ACHN (cell line): ENCODE measurements at regions not wholly inside any gene's neighbourhood (a gene's known extent, or its start where the extent isn't known, plus 50 kb on each side); places are given as distances from the start of the nearest gene placed in this dataset.
"Not testable (repeated sequence)": the region's sequence is repeated elsewhere in the genome, so short reads cannot be mapped to it uniquely, and the experiment has no call there.

Experiments
- DNase-seq: peaks from one replicate; pipeline ENCODE4 v3.0.0-alpha.2; 2015
- in situ Hi-C: cut with HindIII; loops from 2 replicates; pipeline ENCODE4 v1.10.0; 2017; ENCODE audit warnings: low sequenced_read_pairs, low pct_ligation_motif_present, low pct_unique_long_range_greater_than_20kb

DNA sequence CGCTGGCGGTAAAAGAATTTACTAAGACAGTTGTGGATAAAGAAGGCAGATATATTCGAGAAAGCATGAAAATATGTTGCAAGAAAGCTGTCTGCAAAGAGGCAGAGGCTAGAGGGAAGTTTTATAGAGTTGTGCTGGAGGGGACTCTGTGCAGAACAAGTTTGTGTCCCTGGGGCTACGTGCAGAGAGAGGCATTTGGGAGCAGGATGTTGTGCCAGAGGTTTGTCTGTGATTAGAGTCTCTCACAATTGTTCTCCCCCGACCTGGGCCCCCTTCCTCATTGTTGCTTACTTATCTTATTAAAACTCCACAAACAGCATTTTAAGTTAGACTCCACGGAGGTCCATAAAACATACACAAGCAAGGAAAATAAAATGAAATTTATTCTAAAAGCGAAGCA, 831.3 kb downstream of the NLGN4X start:
- DNase-seq: no peak
- in situ Hi-C loops: no loop called here

DNA sequence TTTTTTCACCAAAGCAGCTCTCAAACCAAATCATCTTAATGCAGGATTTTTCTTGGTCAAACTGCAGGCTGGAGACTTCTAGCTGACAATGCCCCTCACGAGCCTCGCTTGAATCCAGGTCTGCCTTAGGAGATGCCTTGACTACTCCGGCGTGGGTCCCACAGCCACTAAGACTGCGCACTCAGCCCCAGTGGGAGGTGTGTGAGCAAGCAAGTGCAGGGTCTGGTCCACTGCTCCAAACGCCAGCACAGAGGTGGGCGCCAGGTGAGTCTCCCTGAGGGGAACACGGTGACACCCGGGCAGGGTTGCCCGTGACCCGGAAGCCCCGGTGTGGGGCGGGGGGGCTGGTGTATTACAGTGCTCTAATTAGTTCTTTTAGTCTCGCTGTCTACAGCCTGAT, 838.3 kb downstream of the NLGN4X start:
- no peak for DNase-seq
- in situ Hi-C loops: no loop called here

DNA sequence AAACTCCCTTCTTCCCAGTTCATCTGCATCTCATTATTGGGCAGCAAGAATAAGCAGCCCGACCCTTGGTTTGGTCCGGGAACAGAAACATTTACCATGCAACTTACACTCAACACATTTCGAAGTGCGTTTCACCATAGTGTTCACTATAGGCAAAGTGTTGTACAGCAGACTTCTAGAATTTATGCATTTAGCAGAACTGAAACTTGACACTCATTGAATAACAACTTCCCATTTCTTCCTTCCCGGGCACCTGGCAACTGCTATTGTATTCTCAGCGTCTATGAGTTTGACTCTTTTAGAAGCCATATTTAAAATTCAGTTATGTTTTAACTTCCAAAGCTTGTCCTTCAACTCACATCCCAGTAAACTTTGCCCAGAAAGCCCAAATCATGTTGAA, 840.6 kb downstream of the NLGN4X start:
- no peak for DNase-seq
- in situ Hi-C loops: no loop called here

DNA sequence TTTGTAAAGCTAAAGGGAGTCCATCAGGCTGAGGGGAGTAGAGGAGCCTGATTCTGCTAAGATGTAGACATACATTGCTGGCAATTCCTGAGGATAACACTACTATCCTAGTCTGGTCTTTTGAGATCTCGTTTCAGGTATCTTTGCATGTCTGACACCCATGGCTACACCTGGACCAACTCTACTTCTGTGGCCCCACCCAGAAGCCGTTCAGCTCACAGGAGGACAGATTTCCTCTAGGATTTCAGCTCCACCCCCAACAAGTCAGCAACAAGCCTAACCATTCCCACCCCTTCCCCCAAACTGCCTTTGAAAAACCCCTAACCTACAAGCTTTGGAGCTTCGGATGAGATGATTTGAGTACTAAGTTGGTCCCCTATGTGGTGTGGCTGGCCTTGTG, 848.2 kb downstream of the NLGN4X start:
- in situ Hi-C loops: no loop called here
- DNase-seq: no peak

DNA sequence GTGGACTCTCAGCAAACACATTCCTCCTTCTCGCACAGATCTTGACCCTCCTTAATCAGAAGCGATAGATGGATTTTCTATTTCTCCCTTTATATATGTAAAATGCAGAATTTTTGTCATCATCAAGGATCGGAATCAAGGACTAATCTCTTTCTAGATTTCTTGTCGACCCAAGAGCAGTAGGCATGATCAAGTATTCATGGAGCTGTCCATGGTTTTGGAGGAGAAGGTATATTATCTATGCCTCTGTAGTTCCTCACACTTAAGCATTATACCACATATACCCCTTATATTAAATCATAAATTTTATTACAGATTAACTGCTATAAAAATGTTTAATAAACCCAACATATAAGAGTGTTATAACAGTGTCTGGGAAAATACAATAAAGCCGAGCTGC, 886.8 kb downstream of the NLGN4X start:
- in situ Hi-C loops: no loop called here
- no peak for DNase-seq

DNA sequence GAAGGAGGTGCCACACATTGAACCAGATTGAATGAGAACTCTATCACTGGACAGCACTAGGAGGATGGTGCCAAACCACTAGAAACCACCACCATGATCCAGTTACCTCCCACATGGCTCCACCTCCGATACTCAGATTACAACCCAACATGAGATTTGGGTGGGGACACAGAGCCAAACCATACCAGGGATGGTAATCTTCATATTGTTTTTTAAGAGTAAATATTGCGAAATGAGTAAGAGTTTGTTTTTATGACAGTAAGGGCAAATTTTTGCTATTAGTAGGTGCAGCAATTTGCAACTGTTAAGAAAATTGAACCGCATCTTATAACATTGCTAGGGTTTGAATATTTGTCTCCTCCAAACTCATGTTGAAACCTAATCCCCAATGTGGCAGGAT, 891.5 kb downstream of the NLGN4X start:
- in situ Hi-C loops: no loop called here
- DNase-seq: no peak

DNA sequence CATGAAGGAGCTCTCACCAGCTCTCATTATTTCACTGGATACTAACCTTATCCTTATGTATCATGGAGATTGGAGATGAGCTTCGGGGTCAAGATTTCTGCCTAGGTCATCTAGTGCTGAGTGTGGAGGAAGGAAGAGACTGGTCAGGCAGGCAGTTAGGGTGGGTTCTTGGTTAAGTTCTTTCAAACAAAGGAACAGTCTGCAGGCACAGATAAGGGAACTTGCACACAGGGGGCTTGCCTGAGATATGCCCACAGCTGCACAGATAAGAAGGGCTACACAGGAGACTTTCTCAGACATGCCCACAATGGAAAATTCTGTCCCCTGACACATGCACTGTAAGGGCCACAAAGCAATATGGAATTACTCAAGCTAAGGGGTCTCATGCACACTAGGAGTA, 904.1 kb downstream of the NLGN4X start:
- in situ Hi-C loops: no loop called here

DNA sequence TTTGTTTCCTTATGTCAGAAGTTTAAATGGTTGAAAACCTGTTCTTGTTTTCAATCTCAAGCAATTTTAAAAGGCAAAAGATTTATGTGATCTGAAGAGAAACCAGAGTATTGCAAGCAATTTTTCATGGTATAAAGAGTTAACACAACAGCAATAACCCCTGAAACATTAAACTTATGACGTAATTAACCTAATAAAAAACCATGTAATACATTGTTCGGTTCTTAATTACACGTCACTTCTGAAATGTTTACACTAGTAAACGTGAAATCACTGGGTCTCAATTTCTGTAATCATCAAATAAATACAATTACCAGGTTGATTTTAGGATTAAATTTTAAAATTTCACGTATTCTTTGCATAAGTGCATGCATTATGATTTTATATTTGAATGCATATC, 914.5 kb downstream of the NLGN4X start:
- in situ Hi-C loops: no loop called here
- DNase-seq: no peak

More for the DNA sequence above, 904.1 kb downstream of the NLGN4X start:
- DNase-seq: no peak

DNA sequence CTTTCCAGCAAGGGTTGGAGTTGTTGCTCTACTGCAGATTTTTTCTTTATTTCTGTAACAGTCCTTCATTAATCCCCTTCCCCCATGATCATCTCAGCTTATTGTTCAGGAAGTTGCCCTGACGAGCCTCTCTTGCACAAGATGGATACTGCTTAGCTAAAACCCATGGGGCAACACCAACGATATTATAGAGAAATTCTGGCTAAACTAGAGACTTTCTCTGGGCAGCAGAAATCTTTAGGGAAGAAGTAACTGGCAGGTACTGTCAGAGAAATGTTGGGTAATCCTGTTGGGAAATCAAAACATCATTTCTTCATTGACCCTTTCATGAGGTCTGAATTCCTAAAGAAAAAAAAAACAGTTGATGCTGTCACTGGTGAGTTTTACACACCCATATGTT, 921.3 kb downstream of the NLGN4X start:
- in situ Hi-C loops: no loop called here
- DNase-seq: no peak

DNA sequence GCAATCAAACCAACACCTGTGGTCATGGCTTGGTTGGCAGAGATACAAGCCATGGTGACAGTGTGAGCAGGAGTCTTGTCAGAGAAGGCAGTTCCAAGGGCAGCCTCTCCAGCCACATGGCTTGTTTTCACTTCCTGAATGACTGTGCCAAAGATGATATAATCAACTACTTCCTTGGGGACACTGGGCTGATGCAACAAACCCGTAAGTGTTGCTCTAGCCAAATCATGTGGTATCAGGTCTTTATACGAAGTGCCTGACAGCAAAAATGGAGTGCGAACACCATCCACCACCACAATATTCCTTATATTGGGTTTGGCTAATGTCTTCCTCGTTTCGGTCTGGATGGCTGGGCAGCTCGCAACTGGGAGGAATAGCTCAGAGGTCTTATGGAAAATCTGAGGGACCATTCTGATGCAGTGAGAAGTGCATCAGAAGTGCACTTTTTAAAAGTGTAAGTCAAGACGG, 922.0 kb downstream of the NLGN4X start:
- no peak for DNase-seq
- in situ Hi-C loops: no loop called here

DNA sequence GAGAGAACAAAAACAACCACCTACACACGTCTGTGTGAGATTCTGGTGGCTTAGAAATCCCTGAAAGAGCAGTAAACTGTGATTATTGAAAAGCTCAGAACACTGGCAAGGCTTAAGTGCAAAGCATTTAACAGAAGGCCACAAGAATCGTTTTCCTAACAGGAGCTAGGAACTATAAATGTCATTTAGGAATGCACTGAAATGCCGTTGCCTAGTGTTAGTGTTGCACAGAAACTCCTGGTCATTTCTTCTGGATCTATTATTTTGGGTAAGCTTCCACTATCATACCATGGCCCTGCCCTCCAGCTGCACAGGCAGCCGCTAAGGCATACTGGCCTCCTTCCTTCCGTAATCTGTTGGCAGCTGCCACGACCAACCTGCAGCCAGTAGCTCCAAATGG, 923.2 kb downstream of the NLGN4X start:
- DNase-seq: no peak
- in situ Hi-C loops: no loop called here

DNA sequence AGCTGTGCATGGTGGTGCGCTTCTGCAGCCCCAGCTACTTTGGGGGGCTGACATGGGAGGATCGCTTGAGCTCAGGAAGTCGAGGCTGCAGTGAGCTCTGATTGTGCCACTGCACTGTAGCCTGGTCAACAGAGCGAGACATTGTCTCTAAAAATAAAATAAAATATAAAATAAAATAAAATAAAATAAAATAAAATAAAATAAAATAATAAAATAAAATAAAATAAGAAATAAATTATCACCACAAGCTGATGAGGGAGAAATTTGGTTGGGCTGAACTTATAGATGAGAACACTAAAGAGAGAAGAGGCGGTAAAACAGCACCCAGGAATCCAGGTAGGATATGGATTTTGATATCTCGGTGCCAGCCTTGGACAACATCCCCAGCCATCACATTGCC, 933.7 kb downstream of the NLGN4X start:
- no peak for DNase-seq
- in situ Hi-C loops: no loop called here

DNA sequence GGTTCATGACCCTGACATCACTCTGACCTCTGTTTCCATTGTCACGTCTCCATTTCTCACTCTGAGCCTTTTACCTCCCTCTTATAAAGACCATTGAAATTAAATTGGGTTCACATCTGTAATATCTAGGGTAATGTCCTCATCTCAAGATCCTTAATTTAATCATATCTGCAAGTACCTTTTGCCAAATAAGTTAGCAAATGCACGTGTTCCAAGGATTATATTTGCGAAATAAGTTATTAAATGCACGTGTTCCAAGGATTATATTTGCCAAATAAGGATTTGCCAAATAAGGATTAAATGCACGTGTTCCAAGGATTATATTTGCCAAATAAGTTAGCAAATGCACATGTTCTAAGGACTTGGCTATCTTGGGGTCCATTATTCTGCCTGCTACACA, 938.0 kb downstream of the NLGN4X start:
- in situ Hi-C loops: no loop called here

DNA sequence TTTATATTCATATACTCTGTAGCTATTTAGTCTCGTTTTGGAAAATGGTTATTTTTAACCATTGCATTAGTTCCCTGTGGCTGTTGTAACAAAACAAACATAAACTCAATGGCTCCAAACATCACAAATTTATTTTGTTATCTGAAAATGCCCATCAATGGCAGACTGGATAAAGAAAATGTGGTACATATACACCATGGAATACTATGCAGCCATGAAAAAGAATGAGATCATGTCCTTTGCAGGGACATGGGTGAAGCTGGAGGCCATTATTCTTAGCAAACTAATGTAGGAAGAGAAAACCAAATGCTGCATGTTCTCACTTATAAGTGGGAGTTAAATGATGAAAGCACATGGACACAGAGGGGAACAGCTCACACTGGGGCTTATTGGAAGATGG, 938.7 kb downstream of the NLGN4X start:
- DNase-seq, in situ Hi-C loops: not testable (repeated sequence)

More for the DNA sequence above, 938.0 kb downstream of the NLGN4X start:
- DNase-seq: no peak

DNA sequence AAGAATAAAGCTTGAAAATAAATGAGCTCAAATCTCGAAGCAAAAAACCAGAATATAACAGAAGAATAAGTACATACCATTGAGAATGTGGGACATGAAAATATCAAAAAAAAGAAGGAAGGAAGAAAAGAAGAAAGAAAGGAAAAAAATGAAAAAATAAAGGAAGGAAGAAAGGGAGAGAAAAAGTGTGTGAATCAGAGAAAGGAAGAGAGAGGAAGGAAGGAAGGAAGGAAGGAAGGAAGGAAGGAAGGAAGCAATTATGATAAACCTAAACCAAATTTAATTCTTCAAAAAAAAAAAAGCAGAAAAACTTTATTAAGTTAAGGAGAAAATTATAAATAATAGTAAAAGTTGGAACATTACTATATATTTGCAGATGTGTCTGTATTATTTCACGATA, 949.8 kb downstream of the NLGN4X start:
- in situ Hi-C loops: no loop called here
- no peak for DNase-seq

DNA sequence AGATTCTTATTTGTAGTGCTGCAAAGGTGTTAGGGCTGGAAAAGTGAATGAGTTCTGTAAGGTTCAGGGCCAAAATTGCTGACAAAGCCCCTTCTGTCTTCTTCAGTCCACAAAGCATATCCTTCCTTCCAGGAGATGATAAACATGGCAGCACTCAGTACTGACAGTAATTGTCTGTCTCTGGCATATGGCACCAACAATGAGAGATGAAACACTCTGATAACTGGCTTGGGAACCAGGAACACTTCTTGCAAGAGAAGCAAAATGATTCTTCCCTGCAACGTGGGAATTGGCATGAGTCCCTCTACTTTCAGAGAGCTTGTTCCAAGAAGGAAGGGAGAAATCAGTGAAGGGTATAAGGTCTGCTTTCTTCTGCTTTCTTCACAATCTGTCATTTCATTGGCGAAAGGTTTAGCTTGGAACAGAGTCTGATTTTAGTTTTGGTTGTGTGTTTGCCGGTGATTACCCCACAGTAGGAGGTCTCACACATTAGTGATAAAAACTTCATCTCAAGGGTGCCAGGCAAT, 963.3 kb downstream of the NLGN4X start:
- DNase-seq: no peak
- in situ Hi-C loops: no loop called here

DNA sequence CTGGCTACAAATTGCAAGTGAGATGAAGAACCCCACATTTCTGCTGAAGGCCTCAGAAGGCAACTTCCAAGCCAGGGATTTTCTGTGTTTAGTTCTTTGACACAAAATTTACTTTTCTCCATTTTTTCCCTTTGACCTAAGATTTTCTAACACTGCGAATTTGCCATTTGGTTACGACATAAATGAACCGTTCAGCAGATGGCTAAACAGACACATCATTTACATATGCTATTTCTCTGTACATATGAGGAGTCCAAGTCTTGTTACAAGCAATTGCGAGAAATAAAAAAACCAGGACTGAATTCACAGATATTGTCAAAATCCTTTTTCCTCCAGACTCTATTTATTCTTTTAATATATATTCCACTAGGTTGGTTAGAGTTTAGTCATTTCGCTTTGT, 978.6 kb downstream of the NLGN4X start:
- DNase-seq: no peak
- in situ Hi-C loops: no loop called here

DNA sequence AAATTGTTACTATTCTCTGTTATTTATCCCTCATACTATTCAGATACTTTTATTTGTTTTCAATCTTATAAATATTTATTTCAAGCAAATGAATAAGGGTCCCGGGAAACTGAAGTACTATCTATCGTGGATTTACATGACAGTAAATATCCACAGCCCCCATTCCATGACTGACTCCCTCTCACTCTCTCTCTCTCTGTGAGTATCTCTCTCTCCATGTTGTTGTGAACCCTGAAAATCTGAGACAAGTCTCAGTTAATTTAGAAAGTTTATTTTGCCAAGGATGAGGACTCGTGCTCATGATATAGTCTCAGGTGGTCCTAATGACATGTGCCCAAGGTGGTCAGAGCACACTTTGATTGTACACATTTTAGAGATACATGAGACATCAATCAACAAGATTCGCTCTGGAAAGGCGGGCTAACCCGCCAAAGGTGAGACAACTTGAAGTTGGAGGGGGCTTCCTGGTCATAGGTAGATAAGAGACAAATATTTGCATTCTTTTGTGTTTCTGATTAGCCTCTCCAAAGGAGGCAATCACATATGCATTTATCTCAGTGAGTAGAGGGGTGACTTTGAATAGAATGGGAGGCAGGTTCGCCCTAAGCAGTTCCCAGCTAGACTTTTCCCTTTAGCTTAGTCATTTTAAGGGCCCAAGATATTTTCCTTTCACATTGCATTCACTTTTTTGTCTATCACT, 986.4 kb downstream of the NLGN4X start:
- DNase-seq: no peak
- in situ Hi-C loops: no loop called here

DNA sequence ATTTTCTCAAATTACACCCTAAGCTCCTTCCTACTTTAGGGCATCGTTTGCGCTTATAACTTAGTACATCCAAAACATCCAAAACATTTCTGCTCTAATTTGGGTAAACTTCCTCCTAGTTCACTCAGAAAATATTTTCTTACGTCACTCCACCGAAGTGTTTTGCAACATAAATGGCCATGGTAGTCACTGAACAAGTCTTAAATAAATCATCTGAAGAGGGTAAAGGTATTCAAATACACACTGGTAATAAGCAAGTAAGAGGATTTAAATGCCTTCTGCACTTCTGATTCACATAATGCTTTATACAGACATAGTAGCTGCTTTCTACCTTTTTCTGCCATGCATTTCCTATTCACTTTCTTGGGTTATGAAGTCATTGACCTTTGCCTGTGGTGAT, 991.9 kb downstream of the NLGN4X start:
- in situ Hi-C loops: no loop called here
- no peak for DNase-seq

DNA sequence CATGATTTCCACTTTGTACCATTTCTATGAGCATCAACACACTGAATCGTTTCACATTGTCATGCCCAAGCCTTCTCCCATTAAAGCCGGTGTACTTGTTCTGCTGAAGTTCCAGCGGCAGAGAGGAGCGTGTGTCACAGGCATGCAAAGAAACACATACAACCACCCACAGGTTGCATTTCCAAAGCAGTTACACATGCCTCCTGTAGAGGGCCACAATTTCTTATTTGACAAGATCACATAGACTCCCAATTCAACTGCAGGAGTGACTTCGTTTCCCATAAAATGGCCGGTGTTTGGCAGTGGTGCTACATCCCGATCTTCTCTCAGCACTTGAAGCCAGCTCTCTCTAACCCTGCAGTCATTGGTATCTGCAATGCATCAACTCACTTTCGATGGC, 992.6 kb downstream of the NLGN4X start:
- in situ Hi-C loops: no loop called here
- DNase-seq: peak; percentile 5

DNA sequence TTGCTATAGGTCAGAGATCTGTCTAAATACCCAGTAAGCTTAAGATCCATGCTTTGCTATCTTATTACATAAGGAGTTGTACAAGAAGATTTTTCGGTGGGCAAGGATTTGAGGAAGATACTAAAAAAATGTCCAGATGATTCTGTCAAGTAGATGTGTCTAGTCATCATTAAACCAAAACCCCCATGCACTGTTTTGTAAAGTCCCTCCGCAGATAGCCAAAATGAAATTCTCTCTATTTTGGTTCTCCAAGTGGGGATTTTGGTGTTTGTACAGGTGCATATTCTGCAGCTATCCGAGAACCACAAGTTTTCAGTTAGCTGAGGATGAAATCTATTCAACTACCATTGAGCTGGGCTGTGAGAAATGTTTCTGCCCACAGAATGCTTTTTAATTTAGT, 994.8 kb downstream of the NLGN4X start:
- DNase-seq: no peak
- in situ Hi-C loops: no loop called here
